Neural progenitor cell (in vitro differentiated cells): ENCODE measurements at regions not wholly inside any gene's neighbourhood (a gene's known extent, or its start where the extent isn't known, plus 50 kb on each side); places are given as distances from the start of the nearest gene placed in this dataset.

Experiments used
- DNase-seq: peaks from one replicate; pipeline ENCODE4 v3.0.0-alpha.2; 2016; ENCODE audit warnings: low spot score
- H2AFZ ChIP-seq: fragments of 200-600 bp; sonication (generic); replicated peaks from 2 replicates; pipeline ENCODE4 v1.6.1; 2016; ENCODE audit warnings: antibody characterized with exemption
- H3F3A ChIP-seq: fragments of 200-600 bp; sonication (generic); 2 replicates; pipeline ENCODE4 v1.6.1; 2016; ENCODE audit warnings: antibody characterized with exemption, low read depth
- H3K27ac ChIP-seq: fragments of 200-600 bp; sonication (generic); 2 replicates; pipeline ENCODE4 v1.5.1; 2016; ENCODE audit warnings: mild to moderate bottlenecking
- H3K27me3 ChIP-seq: fragments of 200-600 bp; sonication (generic); 2 replicates; pipeline ENCODE4 v1.6.1; 2016; ENCODE audit warnings: mild to moderate bottlenecking, moderate library complexity
- H3K36me3 ChIP-seq: fragments of 200-600 bp; sonication (generic); 2 replicates; pipeline ENCODE4 v1.5.1; 2016
- H3K4me1 ChIP-seq: fragments of 200-600 bp; sonication (generic); 2 replicates; pipeline ENCODE4 v1.6.1; 2016; ENCODE audit warnings: mixed run types
- H3K4me2 ChIP-seq: fragments of 200-600 bp; sonication (generic); 2 replicates; pipeline ENCODE4 v1.6.1; 2016
- H3K4me3 ChIP-seq: fragments of 200-600 bp; sonication (generic); 2 replicates; pipeline ENCODE4 v1.5.1; 2016
- H3K79me2 ChIP-seq: fragments of 200-600 bp; sonication (generic); 2 replicates; pipeline ENCODE4 v1.6.1; 2016; ENCODE audit warnings: low read depth
- H3K9ac ChIP-seq: fragments of 200-600 bp; sonication (generic); 2 replicates; pipeline ENCODE4 v1.6.1; 2016
- H3K9me3 ChIP-seq: fragments of 200-600 bp; sonication (generic); 2 replicates; pipeline ENCODE4 v1.5.1; 2016; ENCODE audit warnings: low read depth
- H4K20me1 ChIP-seq: fragments of 200-600 bp; sonication (generic); 2 replicates; pipeline ENCODE4 v1.6.1; 2016; ENCODE audit warnings: low read depth
- H3K27ac Mint-ChIP-seq: 3 replicates; pipeline ENCODE4 v1.8.0; 2021; ENCODE audit warnings: mixed read lengths
- H3K27me3 Mint-ChIP-seq: 2 replicates; pipeline ENCODE4 v1.8.0; 2022; ENCODE audit warnings: low read depth, mild to moderate bottlenecking, inconsistent platforms, moderate library complexity, mixed read lengths; ENCODE audit not compliant: insufficient read depth
- H3K36me3 Mint-ChIP-seq: 3 replicates; pipeline ENCODE4 v1.8.0; 2021; ENCODE audit warnings: mixed read lengths
- H3K4me1 Mint-ChIP-seq: 3 replicates; pipeline ENCODE4 v1.8.0; 2021; ENCODE audit warnings: mixed read lengths
- H3K4me3 Mint-ChIP-seq: 3 replicates; pipeline ENCODE4 v1.8.0; 2021; ENCODE audit warnings: mild to moderate bottlenecking, moderate library complexity, mixed read lengths
- H3K9me3 Mint-ChIP-seq: 3 replicates; pipeline ENCODE4 v1.8.0; 2020; ENCODE audit warnings: mixed read lengths
- EZH2 ChIP-seq: fragments of 200-600 bp; sonication (generic); IDR thresholded peaks from 2 replicates; pipeline ENCODE4 v1.6.1; 2017; ENCODE audit warnings: antibody characterized with exemption, mild to moderate bottlenecking, moderate library complexity
- EZH2phosphoT487 ChIP-seq: fragments of 200-600 bp; sonication (generic); IDR thresholded peaks from 2 replicates; pipeline ENCODE4 v1.6.1; 2017; ENCODE audit warnings: antibody characterized with exemption
- TF ChIP-seq, protein P1 (sequence below): fragments of 200-600 bp; sonication (generic); IDR thresholded peaks from 2 replicates; pipeline ENCODE4 v1.5.1; 2017; ENCODE audit warnings: antibody characterized with exemption, mild to moderate bottlenecking

DNA sequence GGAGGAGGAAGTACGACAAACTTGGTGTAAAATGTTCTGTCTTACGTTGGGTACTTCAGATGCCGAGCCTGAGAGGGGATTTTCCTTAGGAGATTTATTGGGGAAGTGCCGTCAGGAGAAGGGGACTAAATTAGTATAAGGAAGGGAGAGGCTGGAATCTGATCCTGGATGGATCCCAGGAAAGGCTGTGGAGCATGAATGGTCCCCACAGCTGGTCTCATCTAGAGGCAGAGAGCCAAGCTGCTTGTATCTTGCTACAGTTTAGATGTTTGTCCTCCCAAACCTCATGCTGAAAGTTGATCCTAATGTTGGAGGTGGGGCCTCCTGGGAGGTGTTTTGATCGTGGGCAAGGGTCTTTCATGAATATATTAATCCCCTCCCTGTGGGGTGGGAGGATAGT, 798.4 kb upstream of the EEF2KMT start:
- peaks cover 8% of the 10 kb centered on the region for H3K4me1 Mint-ChIP-seq

DNA sequence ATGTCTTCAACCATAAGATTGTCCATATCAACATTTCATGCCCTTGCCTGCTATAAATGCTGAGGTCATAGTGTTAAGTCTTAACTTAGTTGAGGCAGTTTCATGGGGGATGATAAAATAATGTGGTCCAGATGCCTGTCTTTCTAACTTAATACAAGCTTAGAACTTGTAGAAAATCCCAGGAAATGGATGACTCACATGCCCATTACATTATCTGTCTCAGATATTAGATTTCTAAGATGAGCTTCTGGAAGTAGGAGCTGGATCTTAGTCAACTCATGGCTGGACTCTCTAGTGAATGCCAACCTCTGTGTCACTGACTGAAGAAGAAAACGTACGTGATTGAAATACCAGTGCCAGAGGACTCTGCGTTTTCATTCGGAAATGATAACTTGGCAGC, 797.5 kb upstream of the EEF2KMT start:
- H3K9me3 ChIP-seq: no peaks in the 10 kb centered on the region
- H3K27me3 ChIP-seq: no peaks in the 10 kb centered on the region
- no peak overlapping the region for H2AFZ ChIP-seq
- no peaks in the 10 kb centered on the region for H3K4me1 ChIP-seq
- H3K4me2 ChIP-seq: no peak overlapping the region
- H3K36me3 ChIP-seq: no peaks in the 10 kb centered on the region
- Mint-ChIP-seq H3K36me3 (no peaks in the 10 kb centered on the region), H3K4me3 (no peak overlapping the region), H3K9me3 (peaks cover 2% of the 10 kb centered on the region), H3K27ac (no peak overlapping the region), H3K27me3 (peaks cover 2% of the 10 kb centered on the region), H3K4me1 (peaks cover 11% of the 10 kb centered on the region)
- no peaks in the 10 kb centered on the region for H3K79me2 ChIP-seq
- no peak overlapping the region for H3K4me3 ChIP-seq
- TF ChIP-seq EZH2 (no peak), EZH2phosphoT487 (no peak)
- no peak for DNase-seq
- no peak overlapping the region for H3K27ac ChIP-seq
- H3F3A ChIP-seq: no peaks in the 10 kb centered on the region
- no peak overlapping the region for H3K9ac ChIP-seq
- no peaks in the 10 kb centered on the region for H4K20me1 ChIP-seq

More for the DNA sequence above, 798.4 kb upstream of the EEF2KMT start:
- H3K27me3 Mint-ChIP-seq: peaks cover 3% of the 10 kb centered on the region
- H3K27ac Mint-ChIP-seq: no peak overlapping the region
- Histone ChIP-seq H3K9me3 (no peaks in the 10 kb centered on the region), H3K4me3 (no peak overlapping the region), H3K27ac (no peak overlapping the region), H4K20me1 (no peaks in the 10 kb centered on the region), H3K4me1 (no peaks in the 10 kb centered on the region), H3K36me3 (no peaks in the 10 kb centered on the region), H3K9ac (no peak overlapping the region), H3K27me3 (no peaks in the 10 kb centered on the region), H2AFZ (no peak overlapping the region), H3F3A (no peaks in the 10 kb centered on the region), H3K79me2 (no peaks in the 10 kb centered on the region), H3K4me2 (no peak overlapping the region)
- H3K4me3 Mint-ChIP-seq: no peak overlapping the region
- H3K36me3 Mint-ChIP-seq: no peaks in the 10 kb centered on the region
- TF ChIP-seq EZH2phosphoT487 (no peak), EZH2 (no peak)
- TF ChIP-seq, protein P1, sequence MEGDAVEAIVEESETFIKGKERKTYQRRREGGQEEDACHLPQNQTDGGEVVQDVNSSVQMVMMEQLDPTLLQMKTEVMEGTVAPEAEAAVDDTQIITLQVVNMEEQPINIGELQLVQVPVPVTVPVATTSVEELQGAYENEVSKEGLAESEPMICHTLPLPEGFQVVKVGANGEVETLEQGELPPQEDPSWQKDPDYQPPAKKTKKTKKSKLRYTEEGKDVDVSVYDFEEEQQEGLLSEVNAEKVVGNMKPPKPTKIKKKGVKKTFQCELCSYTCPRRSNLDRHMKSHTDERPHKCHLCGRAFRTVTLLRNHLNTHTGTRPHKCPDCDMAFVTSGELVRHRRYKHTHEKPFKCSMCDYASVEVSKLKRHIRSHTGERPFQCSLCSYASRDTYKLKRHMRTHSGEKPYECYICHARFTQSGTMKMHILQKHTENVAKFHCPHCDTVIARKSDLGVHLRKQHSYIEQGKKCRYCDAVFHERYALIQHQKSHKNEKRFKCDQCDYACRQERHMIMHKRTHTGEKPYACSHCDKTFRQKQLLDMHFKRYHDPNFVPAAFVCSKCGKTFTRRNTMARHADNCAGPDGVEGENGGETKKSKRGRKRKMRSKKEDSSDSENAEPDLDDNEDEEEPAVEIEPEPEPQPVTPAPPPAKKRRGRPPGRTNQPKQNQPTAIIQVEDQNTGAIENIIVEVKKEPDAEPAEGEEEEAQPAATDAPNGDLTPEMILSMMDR: no peak
- no peak for DNase-seq
- H3K9me3 Mint-ChIP-seq: peaks cover 4% of the 10 kb centered on the region

DNA sequence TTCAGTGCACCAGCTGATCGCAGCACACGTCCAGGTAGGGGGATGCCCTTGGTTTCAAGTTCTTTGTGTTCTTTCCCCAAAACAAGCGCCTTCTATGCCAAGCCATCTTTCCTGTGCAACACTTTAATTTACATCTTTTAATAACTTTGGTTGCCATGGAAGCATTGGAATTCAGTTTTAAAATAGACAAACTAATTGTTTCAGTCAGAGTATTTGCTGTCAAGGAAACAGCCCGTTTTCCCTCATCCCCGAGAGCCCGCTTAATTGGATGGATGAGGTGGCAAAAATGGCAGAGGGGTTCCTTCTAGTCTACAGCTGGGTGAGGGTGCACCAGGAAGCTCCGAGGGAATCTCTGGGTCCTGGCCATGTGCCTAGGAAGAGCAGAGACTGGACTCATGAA, 793.7 kb upstream of the EEF2KMT start:
- no peak for DNase-seq
- Mint-ChIP-seq H3K36me3 (no peaks in the 10 kb centered on the region), H3K4me3 (no peak overlapping the region), H3K27ac (no peak overlapping the region), H3K27me3 (peaks cover 2% of the 10 kb centered on the region), H3K4me1 (peaks cover 8% of the 10 kb centered on the region), H3K9me3 (no peaks in the 10 kb centered on the region)
- H3K36me3 ChIP-seq: no peaks in the 10 kb centered on the region
- no peaks in the 10 kb centered on the region for H3K79me2 ChIP-seq
- no peaks in the 10 kb centered on the region for H3K9me3 ChIP-seq
- no peaks in the 10 kb centered on the region for H4K20me1 ChIP-seq
- no peak overlapping the region for H3K27ac ChIP-seq
- no peaks in the 10 kb centered on the region for H3F3A ChIP-seq
- no peak overlapping the region for H3K4me3 ChIP-seq
- TF ChIP-seq EZH2 (no peak), EZH2phosphoT487 (no peak)
- TF ChIP-seq, protein P1: no peak
- no peak overlapping the region for H3K9ac ChIP-seq
- H3K4me1 ChIP-seq: no peaks in the 10 kb centered on the region
- H3K4me2 ChIP-seq: no peak overlapping the region
- H2AFZ ChIP-seq: no peak overlapping the region
- H3K27me3 ChIP-seq: no peaks in the 10 kb centered on the region

DNA sequence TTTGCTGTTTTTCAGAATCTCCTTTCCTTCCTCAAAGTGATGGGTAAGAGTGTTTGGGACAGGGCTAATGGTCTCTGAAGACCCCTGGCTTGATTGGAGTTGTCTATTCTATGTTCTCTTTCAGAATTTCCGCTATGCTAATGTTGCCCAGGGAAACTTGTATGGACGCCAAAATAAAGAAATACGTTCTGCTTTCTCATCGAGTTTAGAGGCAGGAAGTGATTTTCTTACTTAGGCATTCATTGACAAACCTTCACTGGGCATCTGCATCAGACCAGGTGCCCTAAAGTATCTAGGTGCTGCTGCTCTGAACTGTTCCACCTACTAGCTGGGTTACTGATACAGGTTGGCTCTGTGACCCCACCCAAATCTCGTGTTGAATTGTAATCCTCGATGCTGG, 787.9 kb upstream of the EEF2KMT start:
- no peaks in the 10 kb centered on the region for H3K36me3 ChIP-seq
- H2AFZ ChIP-seq: no peak overlapping the region
- H3K9ac ChIP-seq: no peak overlapping the region
- no peak overlapping the region for H3K27ac ChIP-seq
- no peak overlapping the region for H3K4me3 ChIP-seq
- H3K4me2 ChIP-seq: no peak overlapping the region
- no peak for TF ChIP-seq EZH2phosphoT487
- TF ChIP-seq, protein P1: no peak
- TF ChIP-seq EZH2: no peak
- Mint-ChIP-seq H3K4me3 (no peak overlapping the region), H3K27me3 (peaks cover 5% of the 10 kb centered on the region), H3K9me3 (no peaks in the 10 kb centered on the region), H3K36me3 (no peaks in the 10 kb centered on the region), H3K4me1 (peaks cover 3% of the 10 kb centered on the region), H3K27ac (no peak overlapping the region)
- no peaks in the 10 kb centered on the region for H3K27me3 ChIP-seq
- no peaks in the 10 kb centered on the region for H3F3A ChIP-seq
- H4K20me1 ChIP-seq: no peaks in the 10 kb centered on the region
- DNase-seq: no peak
- H3K4me1 ChIP-seq: no peaks in the 10 kb centered on the region
- H3K9me3 ChIP-seq: no peaks in the 10 kb centered on the region
- H3K79me2 ChIP-seq: no peaks in the 10 kb centered on the region
